HEK293 (cell line): ENCODE measurements at regions not wholly inside any gene's neighbourhood (a gene's known extent, or its start where the extent isn't known, plus 50 kb on each side); places are given as distances from the start of the nearest gene placed in this dataset.
"Not testable (repeated sequence)": the region's sequence is repeated elsewhere in the genome, so short reads cannot be mapped to it uniquely, and the experiment has no call there.

Experiments used
- CTCF ChIP-seq: fragments of 450-650 bp; formaldehyde crosslinking; IDR thresholded peaks from 2 replicates; pipeline ENCODE4 v1.5.1; 2016; ENCODE audit warnings: missing biosample characterization, missing genetic modification characterization
- PBX3 ChIP-seq: sonication (generic); formaldehyde crosslinking; IDR thresholded peaks from 2 replicates; pipeline ENCODE4 v1.8.1; 2022; ENCODE audit warnings: mild to moderate bottlenecking, moderate library complexity, missing genetic modification reagents
- TRIM28 ChIP-seq: IDR thresholded peaks from 2 replicates; pipeline ENCODE4 v1.6.1; 2011; ENCODE audit warnings: low read length, control low read depth, borderline replicate concordance
- YY1 ChIP-seq: fragments of 450-650 bp; formaldehyde crosslinking; IDR thresholded peaks from 2 replicates; pipeline ENCODE4 v1.5.1; 2018; ENCODE audit warnings: missing biosample characterization, missing genetic modification characterization
- ZBTB8A ChIP-seq: fragments of 450-650 bp; formaldehyde crosslinking; IDR thresholded peaks from 2 replicates; pipeline ENCODE4 v1.5.1; 2016; ENCODE audit warnings: missing biosample characterization, missing genetic modification characterization
- ZFP37 ChIP-seq: fragments of 450-650 bp; formaldehyde crosslinking; IDR thresholded peaks from 2 replicates; pipeline ENCODE4 v1.5.1; 2016; ENCODE audit warnings: missing biosample characterization, missing genetic modification characterization
- ZNF184 ChIP-seq: fragments of 450-650 bp; IDR thresholded peaks from 2 replicates; pipeline ENCODE4 v1.5.1; 2018; ENCODE audit warnings: missing biosample characterization, mild to moderate bottlenecking, missing genetic modification characterization
- ZNF596 ChIP-seq: fragments of 450-650 bp; IDR thresholded peaks from 2 replicates; pipeline ENCODE4 v1.5.0; 2018; ENCODE audit warnings: missing biosample characterization, mild to moderate bottlenecking, missing genetic modification characterization, moderate library complexity
- ZNF660 ChIP-seq: fragments of 450-650 bp; IDR thresholded peaks from 2 replicates; pipeline ENCODE4 v1.5.1; 2018; ENCODE audit warnings: missing biosample characterization, mild to moderate bottlenecking, missing genetic modification characterization
- ZNF664 ChIP-seq: fragments of 450-650 bp; formaldehyde crosslinking; IDR thresholded peaks from 2 replicates; pipeline ENCODE4 v1.5.1; 2016; ENCODE audit warnings: missing biosample characterization, missing genetic modification characterization
- ZSCAN30 ChIP-seq: fragments of 450-650 bp; IDR thresholded peaks from 2 replicates; pipeline ENCODE4 v1.5.1; 2018; ENCODE audit warnings: missing biosample characterization, mild to moderate bottlenecking, missing genetic modification characterization, moderate library complexity
- TF ChIP-seq, protein P1 (sequence below): fragments of 450-650 bp; formaldehyde crosslinking; IDR thresholded peaks from 2 replicates; pipeline ENCODE4 v1.5.1; 2016; ENCODE audit warnings: missing biosample characterization, missing genetic modification characterization
- TF ChIP-seq, protein P2 (sequence below): fragments of 450-650 bp; formaldehyde crosslinking; IDR thresholded peaks from 2 replicates; pipeline ENCODE4; 2016; ENCODE audit warnings: missing biosample characterization, missing genetic modification characterization

- not testable (repeated sequence) for TF ChIP-seq ZBTB8A (tag by site-specific recombination); CTCF (tag by site-specific recombination); ZFP37; ZNF596 (tag by site-specific recombination); ZNF184 (tag by site-specific recombination); TRIM28; ZSCAN30 (tag by site-specific recombination); PBX3 (CRISPR knock-in tag); ZNF664 (tag by site-specific recombination); ZNF660 (tag by site-specific recombination); YY1 (tag by site-specific recombination)
- TF ChIP-seq, protein P1, sequence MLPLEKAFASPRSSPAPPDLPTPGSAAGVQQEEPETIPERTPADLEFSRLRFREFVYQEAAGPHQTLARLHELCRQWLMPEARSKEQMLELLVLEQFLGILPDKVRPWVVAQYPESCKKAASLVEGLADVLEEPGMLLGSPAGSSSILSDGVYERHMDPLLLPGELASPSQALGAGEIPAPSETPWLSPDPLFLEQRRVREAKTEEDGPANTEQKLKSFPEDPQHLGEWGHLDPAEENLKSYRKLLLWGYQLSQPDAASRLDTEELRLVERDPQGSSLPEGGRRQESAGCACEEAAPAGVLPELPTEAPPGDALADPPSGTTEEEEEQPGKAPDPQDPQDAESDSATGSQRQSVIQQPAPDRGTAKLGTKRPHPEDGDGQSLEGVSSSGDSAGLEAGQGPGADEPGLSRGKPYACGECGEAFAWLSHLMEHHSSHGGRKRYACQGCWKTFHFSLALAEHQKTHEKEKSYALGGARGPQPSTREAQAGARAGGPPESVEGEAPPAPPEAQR (tag by site-specific recombination), result not testable (repeated sequence)
- TF ChIP-seq, protein P2, sequence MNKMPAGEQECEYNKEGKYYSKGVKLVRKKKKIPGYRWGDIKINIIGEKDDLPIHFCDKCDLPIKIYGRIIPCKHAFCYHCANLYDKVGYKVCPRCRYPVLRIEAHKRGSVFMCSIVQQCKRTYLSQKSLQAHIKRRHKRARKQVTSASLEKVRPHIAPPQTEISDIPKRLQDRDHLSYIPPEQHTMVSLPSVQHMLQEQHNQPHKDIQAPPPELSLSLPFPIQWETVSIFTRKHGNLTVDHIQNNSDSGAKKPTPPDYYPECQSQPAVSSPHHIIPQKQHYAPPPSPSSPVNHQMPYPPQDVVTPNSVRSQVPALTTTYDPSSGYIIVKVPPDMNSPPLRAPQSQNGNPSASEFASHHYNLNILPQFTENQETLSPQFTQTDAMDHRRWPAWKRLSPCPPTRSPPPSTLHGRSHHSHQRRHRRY (tag by site-specific recombination), result not testable (repeated sequence)
Measured at GRCh38 chr1:804378-805115, 118.1 kb upstream of the OR4F16 start.
